ENCODE measurements at regions not wholly inside any gene's neighbourhood (a gene's known extent, or its start where the extent isn't known, plus 50 kb on each side); places are given as distances from the start of the nearest gene placed in this dataset.

GRCh38 chr2:47264686-47265085 lies 88.4 kb upstream of the CALM2 start:
- Histone ChIP-seq H3T11ph (ENCODE audit: low read length) (no peak overlapping the region), H4K8ac (replicated peaks; ENCODE audit: insufficient read length, low read depth, low read length) (no peak overlapping the region), H3K4me1 (ENCODE audit: insufficient read depth, low read length) (peaks cover 6% of the 10 kb centered on the region), H2AK5ac (ENCODE audit: insufficient read length, low read length) (no peak overlapping the region), H3K27me3 (ENCODE audit: insufficient read depth, low read length) (no peaks in the 10 kb centered on the region), H2BK120ac (ENCODE audit: low read depth, low read length, poor library complexity, severe bottlenecking) (no peak overlapping the region), H2BK12ac (ENCODE audit: insufficient read length, low read depth, low read length) (no peak overlapping the region), H2BK20ac (ENCODE audit: low read depth, low read length, poor library complexity, severe bottlenecking) (no peak overlapping the region), H3K79me2 (ENCODE audit: insufficient read depth, low read length) (no peaks in the 10 kb centered on the region), H3K56ac (ENCODE audit: insufficient read length, low read depth, low read length) (no peak overlapping the region), H3K79me1 (ENCODE audit: insufficient read depth, low read depth, low read length, poor library complexity, severe bottlenecking) (no peaks in the 10 kb centered on the region), H3K4ac (ENCODE audit: low read depth, low read length) (no peak overlapping the region), H3K14ac (ENCODE audit: insufficient read depth, low read length) (no peak overlapping the region), H3K27ac (ENCODE audit: insufficient read length, low read depth, low read length) (no peak overlapping the region), H3K23ac (ENCODE audit: insufficient read length, low read depth, low read length) (no peak overlapping the region), H2BK15ac (ENCODE audit: low read depth, low read length) (no peak overlapping the region), H2BK5ac (ENCODE audit: insufficient read length, low read length) (no peak overlapping the region), H3K18ac (ENCODE audit: insufficient read length, low read depth, low read length) (no peak overlapping the region), H4K91ac (ENCODE audit: insufficient read length, low read depth, low read length) (no peak overlapping the region), H4K5ac (ENCODE audit: insufficient read length, low read depth, low read length) (no peak overlapping the region), H3K23me2 (ENCODE audit: insufficient read length, low read depth, low read length, poor library complexity, severe bottlenecking) (no peaks in the 10 kb centered on the region), H3K4me2 (ENCODE audit: insufficient read depth, insufficient read length, low read length) (no peak overlapping the region), H4K20me1 (ENCODE audit: control insufficient read depth, insufficient read depth, insufficient read length) (no peaks in the 10 kb centered on the region), H3K9me3 (ENCODE audit: control insufficient read depth, low read depth, low read length) (no peaks in the 10 kb centered on the region), H2AFZ (ENCODE audit: low read length) (no peak overlapping the region), H3K9ac (ENCODE audit: extremely low read depth, insufficient read length, low read length) (no peak overlapping the region)
- no peak for DNase-seq
- Mint-ChIP-seq H3K27ac (peak overlapping the region in 2 of 3 experiments; percentile 18 to 82; a peak in 2 of 7 replicates), H3K36me3 (ENCODE audit: insufficient read depth in 1 of 3, low read depth in 3 of 3) (no peaks in the 10 kb centered on the region), H3K9me3 (no peaks in the 10 kb centered on the region), H3K27me3 (ENCODE audit: low read depth) (no peaks in the 10 kb centered on the region; the same call in 1 of the 2 replicates), H3K4me1 (peaks cover 28 to 32% of the 10 kb centered on the region in 2 experiments), H3K4me3 (no peak overlapping the region)
- WGBS (ENCODE audit: extremely low coverage, insufficient read length, low lambda C conversion rate): no CpG with 5 or more reads among the region's 8 CpGs
- TF ChIP-seq, protein P1, sequence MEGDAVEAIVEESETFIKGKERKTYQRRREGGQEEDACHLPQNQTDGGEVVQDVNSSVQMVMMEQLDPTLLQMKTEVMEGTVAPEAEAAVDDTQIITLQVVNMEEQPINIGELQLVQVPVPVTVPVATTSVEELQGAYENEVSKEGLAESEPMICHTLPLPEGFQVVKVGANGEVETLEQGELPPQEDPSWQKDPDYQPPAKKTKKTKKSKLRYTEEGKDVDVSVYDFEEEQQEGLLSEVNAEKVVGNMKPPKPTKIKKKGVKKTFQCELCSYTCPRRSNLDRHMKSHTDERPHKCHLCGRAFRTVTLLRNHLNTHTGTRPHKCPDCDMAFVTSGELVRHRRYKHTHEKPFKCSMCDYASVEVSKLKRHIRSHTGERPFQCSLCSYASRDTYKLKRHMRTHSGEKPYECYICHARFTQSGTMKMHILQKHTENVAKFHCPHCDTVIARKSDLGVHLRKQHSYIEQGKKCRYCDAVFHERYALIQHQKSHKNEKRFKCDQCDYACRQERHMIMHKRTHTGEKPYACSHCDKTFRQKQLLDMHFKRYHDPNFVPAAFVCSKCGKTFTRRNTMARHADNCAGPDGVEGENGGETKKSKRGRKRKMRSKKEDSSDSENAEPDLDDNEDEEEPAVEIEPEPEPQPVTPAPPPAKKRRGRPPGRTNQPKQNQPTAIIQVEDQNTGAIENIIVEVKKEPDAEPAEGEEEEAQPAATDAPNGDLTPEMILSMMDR (conservative IDR thresholded peaks at IDR 0.05): no peak
